ENCODE measurements at regions not wholly inside any gene's neighbourhood (a gene's known extent, or its start where the extent isn't known, plus 50 kb on each side); places are given as distances from the start of the nearest gene placed in this dataset.
"Not testable (repeated sequence)": the region's sequence is repeated elsewhere in the genome, so short reads cannot be mapped to it uniquely, and the experiment has no call there.

DNA sequence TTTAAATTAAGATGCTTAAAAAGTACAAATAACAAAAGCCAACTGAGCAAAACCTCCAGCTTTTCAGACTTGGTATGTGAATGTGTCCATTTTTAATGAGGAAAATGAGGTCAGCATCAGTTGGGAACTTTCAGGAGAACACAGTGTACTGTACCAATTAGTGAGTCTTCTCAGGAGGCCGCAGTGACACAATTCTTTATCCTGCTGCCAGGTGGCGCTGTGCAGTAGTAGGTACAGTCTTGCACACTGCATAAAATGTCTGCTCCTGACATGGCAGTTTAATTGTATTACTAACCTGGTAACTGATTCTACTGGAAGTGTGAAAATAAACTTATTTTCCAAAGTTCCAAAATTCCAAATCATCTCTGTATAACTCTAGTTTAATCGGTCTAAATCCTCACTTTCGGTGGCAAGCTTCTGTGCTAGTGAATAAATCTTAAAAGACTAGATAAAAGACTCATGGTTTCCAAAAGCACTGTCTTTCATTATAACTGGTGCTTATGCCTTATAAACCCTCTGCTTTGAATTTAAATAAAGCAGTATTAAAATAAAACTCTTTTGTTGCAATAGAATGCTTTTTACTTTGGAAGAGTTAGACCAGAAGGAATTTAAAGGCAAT, 214.8 kb upstream of the MMS22L start:
- POLR2A ChIA-PET, result no interaction called here
- DNase-seq (ENCODE audit: low read depth, low spot score), result peak; percentile 39
- H3K27ac ChIP-seq (ENCODE audit: low read depth, low read length), result no peak overlapping the region

DNA sequence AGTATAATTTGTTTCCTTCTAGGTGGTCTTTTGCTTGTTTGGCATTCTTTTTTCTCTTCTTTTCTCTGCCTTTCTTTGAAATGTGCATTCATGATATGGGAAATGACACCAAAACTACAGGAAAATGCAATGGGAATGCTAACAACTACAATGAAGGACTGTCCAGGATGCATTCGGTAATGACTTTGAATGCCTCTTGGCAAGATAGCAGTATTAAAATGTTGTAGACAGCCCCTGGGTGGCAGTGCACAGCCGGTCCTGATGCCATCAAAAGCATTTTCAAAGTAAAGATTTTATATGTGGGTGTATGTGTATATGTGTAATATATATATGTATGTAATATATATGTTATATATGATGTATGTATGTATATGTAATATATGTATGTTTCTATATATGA, 218.8 kb upstream of the MMS22L start:
- ChIA-PET CTCF (no interaction called here), POLR2A (no interaction called here)
- H3K9me3 ChIP-seq (ENCODE audit: control insufficient read depth, insufficient read depth, low read length), result no peaks in the 10 kb centered on the region
- H3K4me3 ChIP-seq (ENCODE audit: low read depth, low read length), result no peak overlapping the region
- no peak overlapping the region for H3K27ac ChIP-seq (ENCODE audit: low read depth, low read length)
- no peak for DNase-seq (ENCODE audit: low read depth, low spot score)
- H3K27me3 ChIP-seq (ENCODE audit: control insufficient read depth, insufficient read depth, low read length), result no peaks in the 10 kb centered on the region
- TF ChIP-seq, protein P1, sequence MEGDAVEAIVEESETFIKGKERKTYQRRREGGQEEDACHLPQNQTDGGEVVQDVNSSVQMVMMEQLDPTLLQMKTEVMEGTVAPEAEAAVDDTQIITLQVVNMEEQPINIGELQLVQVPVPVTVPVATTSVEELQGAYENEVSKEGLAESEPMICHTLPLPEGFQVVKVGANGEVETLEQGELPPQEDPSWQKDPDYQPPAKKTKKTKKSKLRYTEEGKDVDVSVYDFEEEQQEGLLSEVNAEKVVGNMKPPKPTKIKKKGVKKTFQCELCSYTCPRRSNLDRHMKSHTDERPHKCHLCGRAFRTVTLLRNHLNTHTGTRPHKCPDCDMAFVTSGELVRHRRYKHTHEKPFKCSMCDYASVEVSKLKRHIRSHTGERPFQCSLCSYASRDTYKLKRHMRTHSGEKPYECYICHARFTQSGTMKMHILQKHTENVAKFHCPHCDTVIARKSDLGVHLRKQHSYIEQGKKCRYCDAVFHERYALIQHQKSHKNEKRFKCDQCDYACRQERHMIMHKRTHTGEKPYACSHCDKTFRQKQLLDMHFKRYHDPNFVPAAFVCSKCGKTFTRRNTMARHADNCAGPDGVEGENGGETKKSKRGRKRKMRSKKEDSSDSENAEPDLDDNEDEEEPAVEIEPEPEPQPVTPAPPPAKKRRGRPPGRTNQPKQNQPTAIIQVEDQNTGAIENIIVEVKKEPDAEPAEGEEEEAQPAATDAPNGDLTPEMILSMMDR (IDR thresholded peaks at IDR 0.05; ENCODE audit: low read depth, low read length), result no peak

More for the DNA sequence above, 214.8 kb upstream of the MMS22L start:
- CTCF ChIA-PET, result interaction anchor here (0.5 to 6.2 kb wide), 20 partner anchors 10 to 1622 kb away, joined by 3 to 31 read pairs (median 4); no protein-coding TSS in a partner anchor
- TF ChIP-seq, protein P1 (IDR thresholded peaks at IDR 0.05; ENCODE audit: low read depth, low read length), result peak; percentile 93
- H3K9me3 ChIP-seq (ENCODE audit: control insufficient read depth, insufficient read depth, low read length), result no peaks in the 10 kb centered on the region
- H3K4me3 ChIP-seq (ENCODE audit: low read depth, low read length), result no peak overlapping the region
- H3K27me3 ChIP-seq (ENCODE audit: control insufficient read depth, insufficient read depth, low read length), result no peaks in the 10 kb centered on the region

DNA sequence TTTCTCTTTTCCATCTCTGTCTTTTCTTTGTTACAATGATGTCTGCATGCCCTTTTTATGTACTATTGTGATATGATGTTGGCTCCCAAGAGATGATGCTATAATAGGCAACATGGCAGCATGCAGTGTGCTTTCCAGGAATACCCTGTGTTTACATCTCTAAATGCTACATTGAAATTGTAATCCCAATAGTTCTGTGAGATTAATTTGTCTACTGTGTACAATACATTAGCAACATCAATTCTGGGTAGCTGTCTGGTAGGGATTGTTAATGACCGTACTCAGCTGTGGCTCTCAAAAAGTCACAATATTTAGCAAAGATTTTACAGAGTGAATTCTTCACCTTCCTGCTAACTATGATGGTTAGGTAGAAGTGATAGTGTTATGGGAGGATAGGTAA, 225.6 kb upstream of the MMS22L start:
- Histone ChIP-seq H3K4me3 (ENCODE audit: low read depth, low read length) (no peak overlapping the region), H3K9me3 (ENCODE audit: control insufficient read depth, insufficient read depth, low read length) (no peaks in the 10 kb centered on the region), H3K27me3 (ENCODE audit: control insufficient read depth, insufficient read depth, low read length) (no peaks in the 10 kb centered on the region), H3K27ac (ENCODE audit: low read depth, low read length) (no peak overlapping the region)
- TF ChIP-seq, protein P1 (IDR thresholded peaks at IDR 0.05; ENCODE audit: low read depth, low read length), result no peak
- CTCF ChIA-PET, result interaction anchor here (0.5 to 0.7 kb wide), 2 partner anchors 72 to 1530 kb away, joined by 3 to 4 read pairs; no protein-coding TSS in a partner anchor
- DNase-seq (ENCODE audit: low read depth, low spot score), result no peak
- POLR2A ChIA-PET, result no interaction called here

DNA sequence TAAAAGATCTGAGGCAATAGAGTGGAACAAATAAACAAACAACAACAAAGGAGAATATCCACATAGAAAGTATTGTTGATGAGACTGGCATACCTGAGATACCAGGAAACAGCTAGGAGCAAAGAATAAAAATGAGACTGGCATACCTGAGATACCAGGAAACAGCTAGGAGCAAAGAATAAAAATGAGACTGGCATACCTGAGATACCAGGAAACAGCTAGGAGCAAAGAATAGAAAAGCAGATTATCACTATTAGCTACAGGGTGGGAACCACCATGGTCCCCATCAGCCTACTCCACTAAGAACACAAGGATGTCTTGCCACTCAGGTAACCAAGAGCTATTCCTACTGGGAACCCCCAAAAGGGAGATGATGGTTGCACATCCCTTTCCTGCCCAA, 230.2 kb upstream of the MMS22L start:
- H3K27me3 ChIP-seq (ENCODE audit: control insufficient read depth, insufficient read depth, low read length); H3K4me3 ChIP-seq (ENCODE audit: low read depth, low read length); H3K9me3 ChIP-seq (ENCODE audit: control insufficient read depth, insufficient read depth, low read length); DNase-seq (ENCODE audit: low read depth, low spot score); H3K27ac ChIP-seq (ENCODE audit: low read depth, low read length); POLR2A ChIA-PET: not testable (repeated sequence)
- CTCF ChIA-PET, result interaction anchor here (1.1 to 1.3 kb wide), 2 partner anchors 16 to 119 kb away, joined by 3 read pairs; no protein-coding TSS in a partner anchor

DNA sequence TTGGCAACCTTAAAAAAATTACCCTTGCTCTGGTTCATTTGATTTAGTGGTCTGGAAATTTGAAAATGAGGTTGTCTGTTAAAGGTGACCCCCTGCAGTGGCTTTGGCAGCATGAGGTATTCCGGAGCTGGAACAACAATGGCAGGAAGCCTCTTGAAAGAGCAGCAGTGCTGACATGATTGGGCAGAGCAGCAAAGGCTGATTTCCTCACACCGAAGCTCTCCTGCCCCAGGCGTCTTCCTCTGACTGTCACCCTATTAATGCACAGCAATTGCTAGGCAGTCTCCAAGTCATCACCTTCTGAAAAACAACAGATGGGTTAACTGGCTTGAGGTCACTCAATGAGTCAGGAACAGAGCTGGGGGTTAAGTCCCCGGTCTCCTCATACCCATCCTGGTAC, 241.8 kb upstream of the MMS22L start:
- no peaks in the 10 kb centered on the region for H3K9me3 ChIP-seq (ENCODE audit: control insufficient read depth, insufficient read depth, low read length)
- TF ChIP-seq, protein P1 (IDR thresholded peaks at IDR 0.05; ENCODE audit: low read depth, low read length), result no peak
- no peak overlapping the region for H3K27ac ChIP-seq (ENCODE audit: low read depth, low read length)
- DNase-seq (ENCODE audit: low read depth, low spot score), result no peak
- POLR2A ChIA-PET, result no interaction called here
- CTCF ChIA-PET, result interaction anchor here (0.6 to 1.9 kb wide), 3 partner anchors 17 to 1417 kb away, joined by 3 to 7 read pairs (median 3); no protein-coding TSS in a partner anchor
- H3K27me3 ChIP-seq (ENCODE audit: control insufficient read depth, insufficient read depth, low read length), result no peaks in the 10 kb centered on the region
- H3K4me3 ChIP-seq (ENCODE audit: low read depth, low read length), result no peak overlapping the region

All from AG04450 (cell line).